ENCODE measurements at regions not wholly inside any gene's neighbourhood (a gene's known extent, or its start where the extent isn't known, plus 50 kb on each side); places are given as distances from the start of the nearest gene placed in this dataset.

DNA sequence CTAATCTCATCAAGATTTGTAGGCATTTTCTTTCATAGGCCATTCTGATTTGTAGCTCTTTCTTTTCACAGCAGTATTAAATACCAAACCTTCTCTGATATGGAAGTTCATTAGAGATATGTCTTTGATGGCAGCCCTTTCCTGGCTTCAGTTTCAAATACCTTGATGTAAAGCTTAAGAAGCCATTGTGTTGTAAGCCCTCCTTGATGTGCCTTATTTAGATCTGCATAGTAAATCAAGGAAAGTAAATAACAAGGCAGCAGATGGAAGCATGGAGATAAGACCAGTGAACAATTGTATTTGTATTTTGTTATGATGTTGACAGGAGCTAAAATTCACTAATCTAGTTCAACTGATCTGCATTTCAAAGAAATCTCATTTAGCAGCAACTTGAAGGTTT is 234.9 kb upstream of the PPP1R3A start:
- H3K27ac Mint-ChIP-seq (ENCODE audit: low read depth, unreplicated experiment) = no peak overlapping the region
- intact Hi-C loops (cut with micrococcal nuclease) = no loop called here
- CTCF ChIA-PET = interaction anchor here (1.1 kb wide), 1 partner anchor 15 kb away, joined by 3 read pairs; no protein-coding TSS in a partner anchor
- no TSS peak for BruUV-seq (replicated peaks)
- H3K9me3 Mint-ChIP-seq (ENCODE audit: unreplicated experiment) = no peaks in the 10 kb centered on the region
- no peaks in the 10 kb centered on the region for H3K36me3 Mint-ChIP-seq (ENCODE audit: insufficient read depth, unreplicated experiment)
- no peak overlapping the region for H3K4me3 Mint-ChIP-seq (ENCODE audit: unreplicated experiment)
- peaks cover 75% of the 10 kb centered on the region for H3K27me3 Mint-ChIP-seq (ENCODE audit: insufficient read depth, unreplicated experiment)
- no peak for DNase-seq (ENCODE audit: unreplicated experiment)
- POLR2A ChIA-PET = no interaction called here
- TF ChIP-seq, protein P1, sequence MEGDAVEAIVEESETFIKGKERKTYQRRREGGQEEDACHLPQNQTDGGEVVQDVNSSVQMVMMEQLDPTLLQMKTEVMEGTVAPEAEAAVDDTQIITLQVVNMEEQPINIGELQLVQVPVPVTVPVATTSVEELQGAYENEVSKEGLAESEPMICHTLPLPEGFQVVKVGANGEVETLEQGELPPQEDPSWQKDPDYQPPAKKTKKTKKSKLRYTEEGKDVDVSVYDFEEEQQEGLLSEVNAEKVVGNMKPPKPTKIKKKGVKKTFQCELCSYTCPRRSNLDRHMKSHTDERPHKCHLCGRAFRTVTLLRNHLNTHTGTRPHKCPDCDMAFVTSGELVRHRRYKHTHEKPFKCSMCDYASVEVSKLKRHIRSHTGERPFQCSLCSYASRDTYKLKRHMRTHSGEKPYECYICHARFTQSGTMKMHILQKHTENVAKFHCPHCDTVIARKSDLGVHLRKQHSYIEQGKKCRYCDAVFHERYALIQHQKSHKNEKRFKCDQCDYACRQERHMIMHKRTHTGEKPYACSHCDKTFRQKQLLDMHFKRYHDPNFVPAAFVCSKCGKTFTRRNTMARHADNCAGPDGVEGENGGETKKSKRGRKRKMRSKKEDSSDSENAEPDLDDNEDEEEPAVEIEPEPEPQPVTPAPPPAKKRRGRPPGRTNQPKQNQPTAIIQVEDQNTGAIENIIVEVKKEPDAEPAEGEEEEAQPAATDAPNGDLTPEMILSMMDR (IDR thresholded peaks at IDR 0.05; ENCODE audit: unreplicated experiment) = no peak
- no peaks in the 10 kb centered on the region for H3K4me1 Mint-ChIP-seq (ENCODE audit: insufficient read depth, unreplicated experiment)

DNA sequence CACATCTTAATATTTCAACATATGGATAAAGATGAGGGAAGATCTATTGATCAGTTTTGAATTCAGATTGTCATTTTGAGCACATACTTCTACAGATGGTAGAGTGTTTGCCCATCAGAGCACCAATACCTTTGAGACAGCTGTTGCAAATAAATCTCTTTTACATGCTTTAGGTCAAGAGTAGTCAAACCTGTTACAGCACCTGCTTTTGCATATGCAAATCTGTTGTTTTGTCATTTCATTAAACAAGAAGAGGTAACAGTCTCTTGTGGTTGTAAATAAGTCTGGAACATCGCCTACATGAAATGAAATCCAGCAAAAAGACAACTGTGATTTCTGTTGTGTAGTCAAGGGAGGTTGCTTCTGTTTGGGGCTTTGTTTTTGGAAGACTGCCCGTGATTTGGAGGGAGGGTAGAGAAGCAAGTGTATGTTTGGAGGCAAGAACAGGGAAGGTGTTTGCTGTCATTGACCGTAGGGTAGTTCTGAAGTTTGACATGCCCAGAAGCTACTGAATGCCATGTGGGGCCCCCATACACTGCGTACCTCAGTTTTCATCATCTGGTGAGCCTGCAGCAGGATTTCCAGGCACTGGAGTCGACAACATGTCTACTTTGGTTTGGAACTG is 233.6 kb upstream of the PPP1R3A start:
- no TSS peak for BruUV-seq (replicated peaks)
- DNase-seq (ENCODE audit: unreplicated experiment) = no peak
- Mint-ChIP-seq H3K27ac (ENCODE audit: low read depth, unreplicated experiment) (no peak overlapping the region), H3K4me1 (ENCODE audit: insufficient read depth, unreplicated experiment) (no peaks in the 10 kb centered on the region), H3K27me3 (ENCODE audit: insufficient read depth, unreplicated experiment) (peaks cover 75% of the 10 kb centered on the region), H3K9me3 (ENCODE audit: unreplicated experiment) (no peaks in the 10 kb centered on the region), H3K4me3 (ENCODE audit: unreplicated experiment) (no peak overlapping the region), H3K36me3 (ENCODE audit: insufficient read depth, unreplicated experiment) (no peaks in the 10 kb centered on the region)
- ChIA-PET POLR2A (no interaction called here), CTCF (no interaction called here)
- intact Hi-C loops (cut with micrococcal nuclease) = no loop called here
- TF ChIP-seq, protein P1 (IDR thresholded peaks at IDR 0.05; ENCODE audit: unreplicated experiment) = no peak

DNA sequence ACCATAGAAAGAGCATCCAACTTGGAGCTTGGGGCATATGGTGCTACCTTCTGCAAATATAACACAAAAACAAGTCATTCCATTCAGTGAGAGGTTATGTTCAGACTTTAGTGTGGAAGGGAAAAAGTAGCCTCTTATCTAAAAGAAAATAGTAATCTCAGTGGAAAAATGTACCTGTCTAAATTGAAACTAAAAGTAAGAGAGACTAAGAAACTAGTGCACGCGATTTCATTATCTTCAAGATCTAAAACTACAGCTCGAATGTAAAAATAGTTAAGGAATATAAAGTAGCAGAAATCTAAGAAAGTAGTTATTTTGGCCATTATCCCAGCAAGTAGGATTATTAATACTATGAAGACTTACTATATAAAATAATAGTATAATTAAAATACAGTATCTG is 233.0 kb upstream of the PPP1R3A start:
- TF ChIP-seq, protein P1 (IDR thresholded peaks at IDR 0.05; ENCODE audit: unreplicated experiment) = no peak
- intact Hi-C loops (cut with micrococcal nuclease) = no loop called here
- CTCF ChIA-PET = no interaction called here
- BruUV-seq (replicated peaks) = no TSS peak
- no peak overlapping the region for H3K4me3 Mint-ChIP-seq (ENCODE audit: unreplicated experiment)
- no peaks in the 10 kb centered on the region for H3K4me1 Mint-ChIP-seq (ENCODE audit: insufficient read depth, unreplicated experiment)
- no peak for DNase-seq (ENCODE audit: unreplicated experiment)
- H3K27ac Mint-ChIP-seq (ENCODE audit: low read depth, unreplicated experiment) = no peak overlapping the region
- H3K9me3 Mint-ChIP-seq (ENCODE audit: unreplicated experiment) = no peaks in the 10 kb centered on the region
- H3K27me3 Mint-ChIP-seq (ENCODE audit: insufficient read depth, unreplicated experiment) = peaks cover 69% of the 10 kb centered on the region
- POLR2A ChIA-PET = no interaction called here
- H3K36me3 Mint-ChIP-seq (ENCODE audit: insufficient read depth, unreplicated experiment) = no peaks in the 10 kb centered on the region

DNA sequence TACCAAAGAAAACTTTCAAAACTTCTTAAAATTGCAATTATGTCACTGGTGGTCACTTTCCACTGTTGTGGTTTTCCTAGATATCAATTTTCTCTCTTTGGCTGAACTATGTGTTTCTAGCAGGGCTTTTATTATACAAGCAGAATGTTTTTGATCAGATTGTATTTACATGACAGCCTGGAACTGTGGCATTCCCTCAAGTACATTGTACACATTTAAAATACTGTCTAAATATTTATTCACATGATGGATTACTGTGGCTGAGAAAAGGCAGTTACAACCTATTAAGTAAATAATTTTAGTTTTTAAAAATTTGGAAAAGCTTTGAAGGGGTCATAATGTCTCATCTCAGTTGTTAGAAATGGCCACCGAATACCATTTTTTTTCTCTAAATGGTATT is 231.9 kb upstream of the PPP1R3A start:
- TF ChIP-seq, protein P1 (IDR thresholded peaks at IDR 0.05; ENCODE audit: unreplicated experiment) = no peak
- no peak overlapping the region for H3K27ac Mint-ChIP-seq (ENCODE audit: low read depth, unreplicated experiment)
- H3K9me3 Mint-ChIP-seq (ENCODE audit: unreplicated experiment) = no peaks in the 10 kb centered on the region
- BruUV-seq (replicated peaks) = no TSS peak
- ChIA-PET CTCF (no interaction called here), POLR2A (no interaction called here)
- peaks cover 69% of the 10 kb centered on the region for H3K27me3 Mint-ChIP-seq (ENCODE audit: insufficient read depth, unreplicated experiment)
- H3K4me1 Mint-ChIP-seq (ENCODE audit: insufficient read depth, unreplicated experiment) = no peaks in the 10 kb centered on the region
- no peak for DNase-seq (ENCODE audit: unreplicated experiment)
- H3K36me3 Mint-ChIP-seq (ENCODE audit: insufficient read depth, unreplicated experiment) = no peaks in the 10 kb centered on the region
- intact Hi-C loops (cut with micrococcal nuclease) = no loop called here
- no peak overlapping the region for H3K4me3 Mint-ChIP-seq (ENCODE audit: unreplicated experiment)
